ENCODE measurements at regions not wholly inside any gene's neighbourhood (a gene's known extent, or its start where the extent isn't known, plus 50 kb on each side); places are given as distances from the start of the nearest gene placed in this dataset.

- intact Hi-C loops (cut with micrococcal nuclease) = no loop called here
- H3K36me3 Mint-ChIP-seq = peaks cover 0 to 3% of the 10 kb centered on the region in 2 donors
- Histone ChIP-seq H3K4me2 (replicated peaks; ENCODE audit: extremely low read depth, low read length, poor library complexity, severe bottlenecking) (no peak overlapping the region), H3K79me2 (ENCODE audit: insufficient read depth, low read length) (no peaks in the 10 kb centered on the region), H3K4me3 (replicated peaks in 1 of 3; ENCODE audit: low read depth in 2 of 3, low read length in 3 of 3) (no peak overlapping the region), H3K4me1 (ENCODE audit: control insufficient read depth in 1 of 2, insufficient read depth in 2 of 2, low read length in 2 of 2) (peaks cover 20 to 24% of the 10 kb centered on the region in 2 donors), H3K27me3 (ENCODE audit: control insufficient read depth in 2 of 2, insufficient read depth in 2 of 2, low read length in 2 of 2) (no peaks in the 10 kb centered on the region), H3K27ac (ENCODE audit: low read depth in 1 of 2, low read length in 2 of 2) (no peak overlapping the region), H3K9ac (ENCODE audit: insufficient read depth, low read length, poor library complexity, severe bottlenecking) (no peak overlapping the region), H3K36me3 (replicated peaks in 1 of 2; ENCODE audit: control insufficient read depth in 1 of 2, insufficient read depth in 2 of 2, low read length in 2 of 2) (no peaks in the 10 kb centered on the region), H3K9me3 (replicated peaks in 1 of 2; ENCODE audit: control insufficient read depth in 1 of 2, insufficient read depth in 1 of 2, low read length in 2 of 2) (no peaks in the 10 kb centered on the region), H2AFZ (ENCODE audit: insufficient read depth, low read depth, low read length, poor library complexity, severe bottlenecking) (no peak overlapping the region), H4K20me1 (ENCODE audit: insufficient read depth, low read length) (no peaks in the 10 kb centered on the region)
- H3K9me3 Mint-ChIP-seq = peaks cover 0 to 1% (median 0%) of the 10 kb centered on the region in 7 donors
- DNase-seq = no peak
- H3K4me3 Mint-ChIP-seq = no peak overlapping the region
- no peak overlapping the region for H3K27ac Mint-ChIP-seq
- WGBS (ENCODE audit: insufficient coverage) = 97% methylated on average over 7 of the region's 12 CpGs
- peaks cover 16% of the 10 kb centered on the region for H3K4me1 Mint-ChIP-seq
- no peak for TF ChIP-seq CTCF (IDR thresholded peaks at IDR 0.05)
- peaks cover 0 to 3% (median 1%) of the 10 kb centered on the region in 3 donors for H3K27me3 Mint-ChIP-seq (ENCODE audit: low read depth in 3 of 3)
Observed at GRCh38 chr1:228964178-228965089, 229.2 kb downstream of the RHOU start.

GRCh38 chr1:228968891-228969606, 233.8 kb downstream of the RHOU start:
- no peaks in the 10 kb centered on the region for H3K9me3 Mint-ChIP-seq
- no peaks in the 10 kb centered on the region for H3K9me3 ChIP-seq (replicated peaks in 1 of 2; ENCODE audit: control insufficient read depth in 1 of 2, insufficient read depth in 1 of 2, low read length in 2 of 2)
- H3K36me3 Mint-ChIP-seq = peaks cover 0 to 3% of the 10 kb centered on the region in 2 donors
- no peak overlapping the region for H3K27ac Mint-ChIP-seq
- TF ChIP-seq CTCF (IDR thresholded peaks at IDR 0.05) = no peak
- H4K20me1 ChIP-seq (ENCODE audit: insufficient read depth, low read length) = no peaks in the 10 kb centered on the region
- H3K27me3 Mint-ChIP-seq (ENCODE audit: low read depth in 3 of 3) = peaks cover 0 to 3% (median 2%) of the 10 kb centered on the region in 3 donors
- H3K27ac ChIP-seq (ENCODE audit: low read depth in 1 of 2, low read length in 2 of 2) = no peak overlapping the region
- no peak for DNase-seq
- no peaks in the 10 kb centered on the region for H3K79me2 ChIP-seq (ENCODE audit: insufficient read depth, low read length)
- no peak overlapping the region for H3K4me3 ChIP-seq (replicated peaks in 1 of 3; ENCODE audit: low read depth in 2 of 3, low read length in 3 of 3)
- H3K4me1 Mint-ChIP-seq = peaks cover 17% of the 10 kb centered on the region
- H3K9ac ChIP-seq (ENCODE audit: insufficient read depth, low read length, poor library complexity, severe bottlenecking) = no peak overlapping the region
- H3K4me1 ChIP-seq (ENCODE audit: control insufficient read depth in 1 of 2, insufficient read depth in 2 of 2, low read length in 2 of 2) = peaks cover 16 to 31% of the 10 kb centered on the region in 2 donors
- H3K36me3 ChIP-seq (replicated peaks in 1 of 2; ENCODE audit: control insufficient read depth in 1 of 2, insufficient read depth in 2 of 2, low read length in 2 of 2) = no peaks in the 10 kb centered on the region
- no peak overlapping the region for H3K4me3 Mint-ChIP-seq
- WGBS (ENCODE audit: insufficient coverage) = 96% methylated on average over 13 of the region's 15 CpGs
- intact Hi-C loops (cut with micrococcal nuclease) = no loop called here
- H3K4me2 ChIP-seq (replicated peaks; ENCODE audit: extremely low read depth, low read length, poor library complexity, severe bottlenecking) = no peak overlapping the region
- no peak overlapping the region for H2AFZ ChIP-seq (ENCODE audit: insufficient read depth, low read depth, low read length, poor library complexity, severe bottlenecking)
- no peaks in the 10 kb centered on the region for H3K27me3 ChIP-seq (ENCODE audit: control insufficient read depth in 2 of 2, insufficient read depth in 2 of 2, low read length in 2 of 2)

Measured in CD14-positive monocyte (primary cell).